Breast epithelium (tissue), 3 donors: ENCODE measurements at regions not wholly inside any gene's neighbourhood (a gene's known extent, or its start where the extent isn't known, plus 50 kb on each side); places are given as distances from the start of the nearest gene placed in this dataset.

Experiments used
- POLR2A ChIP-seq: fragments of 450-650 bp; IDR thresholded peaks from one replicate; pipeline ENCODE4 v1.6.1; 2016; ENCODE audit warnings: antibody characterized with exemption, mild to moderate bottlenecking, moderate library complexity
- POLR2AphosphoS5 ChIP-seq, 3 donors: sonication (generic); formaldehyde crosslinking; IDR thresholded peaks; one replicate each; pipeline ENCODE4 v1.6.1; 2017; ENCODE audit warnings: antibody characterized with exemption in 3 of 3
- TF ChIP-seq, protein P1 (sequence below), 3 donors: fragments of 450-650 bp; IDR thresholded peaks; one replicate each; pipeline ENCODE4 v1.5.1; 2016 to 2017; ENCODE audit warnings: antibody characterized with exemption in 3 of 3, mild to moderate bottlenecking in 3 of 3, moderate library complexity in 3 of 3

DNA sequence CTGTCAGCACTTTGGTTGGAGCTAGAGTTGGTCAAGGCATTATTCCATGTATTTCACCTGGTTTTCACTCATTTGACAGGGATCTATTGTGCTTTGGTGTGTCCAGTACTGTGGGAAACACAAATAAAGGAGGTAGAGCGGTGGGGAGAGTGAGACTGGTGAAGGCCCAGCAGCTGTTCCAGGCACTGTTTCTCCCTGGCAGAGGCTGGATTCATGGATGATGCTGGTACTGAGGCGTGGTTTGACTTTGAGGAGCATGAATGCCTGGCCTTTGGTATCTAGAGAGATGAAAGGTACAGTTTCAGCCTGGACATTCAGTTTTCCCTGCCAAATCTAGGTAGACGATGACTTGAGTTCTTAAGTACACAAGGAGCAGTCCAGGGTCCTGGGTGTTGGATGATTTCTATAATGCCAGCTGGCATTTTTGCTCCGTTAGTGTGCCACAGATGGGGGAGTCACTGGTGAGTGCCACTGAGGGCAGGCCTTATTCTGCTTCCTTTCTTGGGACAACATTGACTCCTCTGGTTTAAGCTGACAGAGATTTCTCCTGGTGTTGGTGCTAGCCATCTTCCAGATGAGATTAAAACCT lies 162.2 kb upstream of the BMPER start:
- TF ChIP-seq POLR2AphosphoS5 (IDR thresholded peaks at IDR 0.05): no peak
- TF ChIP-seq, protein P1, sequence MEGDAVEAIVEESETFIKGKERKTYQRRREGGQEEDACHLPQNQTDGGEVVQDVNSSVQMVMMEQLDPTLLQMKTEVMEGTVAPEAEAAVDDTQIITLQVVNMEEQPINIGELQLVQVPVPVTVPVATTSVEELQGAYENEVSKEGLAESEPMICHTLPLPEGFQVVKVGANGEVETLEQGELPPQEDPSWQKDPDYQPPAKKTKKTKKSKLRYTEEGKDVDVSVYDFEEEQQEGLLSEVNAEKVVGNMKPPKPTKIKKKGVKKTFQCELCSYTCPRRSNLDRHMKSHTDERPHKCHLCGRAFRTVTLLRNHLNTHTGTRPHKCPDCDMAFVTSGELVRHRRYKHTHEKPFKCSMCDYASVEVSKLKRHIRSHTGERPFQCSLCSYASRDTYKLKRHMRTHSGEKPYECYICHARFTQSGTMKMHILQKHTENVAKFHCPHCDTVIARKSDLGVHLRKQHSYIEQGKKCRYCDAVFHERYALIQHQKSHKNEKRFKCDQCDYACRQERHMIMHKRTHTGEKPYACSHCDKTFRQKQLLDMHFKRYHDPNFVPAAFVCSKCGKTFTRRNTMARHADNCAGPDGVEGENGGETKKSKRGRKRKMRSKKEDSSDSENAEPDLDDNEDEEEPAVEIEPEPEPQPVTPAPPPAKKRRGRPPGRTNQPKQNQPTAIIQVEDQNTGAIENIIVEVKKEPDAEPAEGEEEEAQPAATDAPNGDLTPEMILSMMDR (IDR thresholded peaks at IDR 0.05): no peak
- no peak for TF ChIP-seq POLR2A
